ENCODE measurements at regions not wholly inside any gene's neighbourhood (a gene's known extent, or its start where the extent isn't known, plus 50 kb on each side); places are given as distances from the start of the nearest gene placed in this dataset.
"Not testable (repeated sequence)": the region's sequence is repeated elsewhere in the genome, so short reads cannot be mapped to it uniquely, and the experiment has no call there.

- no peak for DNase-seq (ENCODE audit: low spot score)
Measured at GRCh38 chr14:83712418-83713129, 1817.4 kb upstream of the FLRT2 start.

GRCh38 chr14:83713732-83714131 lies 1816.2 kb upstream of the FLRT2 start:
- no peak for DNase-seq (ENCODE audit: low spot score)

GRCh38 chr14:83714151-83714550 lies 1815.8 kb upstream of the FLRT2 start:
- no peak for DNase-seq (ENCODE audit: low spot score)

- not testable (repeated sequence) for DNase-seq (ENCODE audit: low spot score)
Measured at GRCh38 chr14:83719435-83719834, 1810.5 kb upstream of the FLRT2 start.

- DNase-seq (ENCODE audit: low spot score), result no peak
Measured at GRCh38 chr14:83733670-83734069, 1796.3 kb upstream of the FLRT2 start.

- DNase-seq (ENCODE audit: low spot score), result no peak
Measured at GRCh38 chr14:83734431-83734830, 1795.5 kb upstream of the FLRT2 start.

- DNase-seq (ENCODE audit: low spot score), result no peak
Measured at GRCh38 chr14:83741269-83741668, 1788.7 kb upstream of the FLRT2 start.

- DNase-seq (ENCODE audit: low spot score), result no peak
Measured at GRCh38 chr14:83744224-83744623, 1785.7 kb upstream of the FLRT2 start.

- DNase-seq (ENCODE audit: low spot score), result no peak
Measured at GRCh38 chr14:83744891-83745290, 1785.1 kb upstream of the FLRT2 start.

GRCh38 chr14:83746336-83746735 lies 1783.6 kb upstream of the FLRT2 start:
- DNase-seq (ENCODE audit: low spot score), result no peak

- DNase-seq (ENCODE audit: low spot score), result no peak
Measured at GRCh38 chr14:83757916-83758315, 1772.0 kb upstream of the FLRT2 start.

GRCh38 chr14:83764656-83765599 lies 1765.0 kb upstream of the FLRT2 start:
- peak; percentile 80 for DNase-seq (ENCODE audit: low spot score)

GRCh38 chr14:83777516-83777915 lies 1752.4 kb upstream of the FLRT2 start:
- DNase-seq (ENCODE audit: low spot score), result no peak

- DNase-seq (ENCODE audit: low spot score), result peak; percentile 90
Measured at GRCh38 chr14:83779266-83779665, 1750.7 kb upstream of the FLRT2 start.

GRCh38 chr14:83780321-83780720 lies 1749.6 kb upstream of the FLRT2 start:
- DNase-seq (ENCODE audit: low spot score), result no peak

GRCh38 chr14:83798421-83798820 lies 1731.5 kb upstream of the FLRT2 start:
- peak; percentile 72 for DNase-seq (ENCODE audit: low spot score)

- no peak for DNase-seq (ENCODE audit: low spot score)
Measured at GRCh38 chr14:83799233-83799632, 1730.7 kb upstream of the FLRT2 start.

- no peak for DNase-seq (ENCODE audit: low spot score)
Measured at GRCh38 chr14:83814896-83815295, 1715.0 kb upstream of the FLRT2 start.

GRCh38 chr14:83816761-83817160 lies 1713.2 kb upstream of the FLRT2 start:
- DNase-seq (ENCODE audit: low spot score), result no peak

- no peak for DNase-seq (ENCODE audit: low spot score)
Measured at GRCh38 chr14:83825843-83826242, 1704.1 kb upstream of the FLRT2 start.

- DNase-seq (ENCODE audit: low spot score), result peak; percentile 38
Measured at GRCh38 chr14:83826838-83827237, 1703.1 kb upstream of the FLRT2 start.

GRCh38 chr14:83827383-83827782 lies 1702.6 kb upstream of the FLRT2 start:
- peak; percentile 9 for DNase-seq (ENCODE audit: low spot score)

- DNase-seq (ENCODE audit: low spot score), result no peak
Measured at GRCh38 chr14:83828406-83828805, 1701.5 kb upstream of the FLRT2 start.
